ENCODE measurements at regions not wholly inside any gene's neighbourhood (a gene's known extent, or its start where the extent isn't known, plus 50 kb on each side); places are given as distances from the start of the nearest gene placed in this dataset.

- H3K27me3 ChIP-seq (ENCODE audit: insufficient read depth, low read depth, severe bottlenecking): no peaks in the 10 kb centered on the region
- H3K4me3 ChIP-seq (ENCODE audit: low read depth, low read length): no peak overlapping the region
- no peak for DNase-seq
- no peaks in the 10 kb centered on the region for H3K9me3 ChIP-seq (ENCODE audit: severe bottlenecking)
- no peaks in the 10 kb centered on the region for H3K36me3 ChIP-seq
- no peak overlapping the region for H3K27ac ChIP-seq
- no peak for TF ChIP-seq CTCF (IDR thresholded peaks at IDR 0.05; ENCODE audit: low read depth, low read length)
These were observed 1504.2 kb downstream of the EFNB2 start for GRCh38 chr13:105031306-105031705.

- TF ChIP-seq CTCF (IDR thresholded peaks at IDR 0.05; ENCODE audit: low read depth, low read length): no peak
- H3K4me3 ChIP-seq (ENCODE audit: low read depth, low read length): no peak overlapping the region
- no peaks in the 10 kb centered on the region for H3K36me3 ChIP-seq
- H3K9me3 ChIP-seq (ENCODE audit: severe bottlenecking): no peaks in the 10 kb centered on the region
- no peak overlapping the region for H3K27ac ChIP-seq
- no peak for DNase-seq
- no peaks in the 10 kb centered on the region for H3K27me3 ChIP-seq (ENCODE audit: insufficient read depth, low read depth, severe bottlenecking)
These were observed 1504.6 kb downstream of the EFNB2 start for GRCh38 chr13:105030851-105031250.

- Histone ChIP-seq H3K27ac (no peak overlapping the region), H3K36me3 (no peaks in the 10 kb centered on the region), H3K4me3 (ENCODE audit: low read depth, low read length) (no peak overlapping the region), H3K9me3 (ENCODE audit: severe bottlenecking) (peaks cover 2% of the 10 kb centered on the region), H3K27me3 (ENCODE audit: insufficient read depth, low read depth, severe bottlenecking) (no peaks in the 10 kb centered on the region)
- DNase-seq: no peak
- TF ChIP-seq CTCF (IDR thresholded peaks at IDR 0.05; ENCODE audit: low read depth, low read length): no peak
These were observed 1516.4 kb downstream of the EFNB2 start for GRCh38 chr13:105019073-105019472.

GRCh38 chr13:105016266-105016665 lies 1519.2 kb downstream of the EFNB2 start:
- DNase-seq: no peak
- Histone ChIP-seq H3K27ac (no peak overlapping the region), H3K36me3 (no peaks in the 10 kb centered on the region), H3K4me3 (ENCODE audit: low read depth, low read length) (no peak overlapping the region), H3K27me3 (ENCODE audit: insufficient read depth, low read depth, severe bottlenecking) (no peaks in the 10 kb centered on the region), H3K9me3 (ENCODE audit: severe bottlenecking) (no peaks in the 10 kb centered on the region)
- TF ChIP-seq CTCF (IDR thresholded peaks at IDR 0.05; ENCODE audit: low read depth, low read length): no peak

GRCh38 chr13:105008604-105009003 lies 1526.9 kb downstream of the EFNB2 start:
- no peaks in the 10 kb centered on the region for H3K36me3 ChIP-seq
- H3K27me3 ChIP-seq (ENCODE audit: insufficient read depth, low read depth, severe bottlenecking): no peaks in the 10 kb centered on the region
- no peak overlapping the region for H3K27ac ChIP-seq
- H3K4me3 ChIP-seq (ENCODE audit: low read depth, low read length): no peak overlapping the region
- peak; percentile 35 for DNase-seq
- TF ChIP-seq CTCF (IDR thresholded peaks at IDR 0.05; ENCODE audit: low read depth, low read length): no peak
- H3K9me3 ChIP-seq (ENCODE audit: severe bottlenecking): no peaks in the 10 kb centered on the region

GRCh38 chr13:105007166-105007808 lies 1528.2 kb downstream of the EFNB2 start:
- no peak for TF ChIP-seq CTCF (IDR thresholded peaks at IDR 0.05; ENCODE audit: low read depth, low read length)
- Histone ChIP-seq H3K9me3 (ENCODE audit: severe bottlenecking) (no peaks in the 10 kb centered on the region), H3K27me3 (ENCODE audit: insufficient read depth, low read depth, severe bottlenecking) (no peaks in the 10 kb centered on the region), H3K27ac (no peak overlapping the region), H3K4me3 (ENCODE audit: low read depth, low read length) (no peak overlapping the region), H3K36me3 (no peaks in the 10 kb centered on the region)
- DNase-seq: no peak
